GM12878 (cell line): ENCODE measurements at regions not wholly inside any gene's neighbourhood (a gene's known extent, or its start where the extent isn't known, plus 50 kb on each side); places are given as distances from the start of the nearest gene placed in this dataset.

Experiments used
- ATAC-seq: fragments of 200-7000 bp; cut with Tn5 transposase; 3 replicates; pipeline ENCODE4 v1.9.1; 2020; ENCODE audit warnings: mild to moderate bottlenecking, moderate library complexity
- BruUV-seq: library from RNA; stranded (reverse); fragments of 400-500 nt; replicated peaks from 2 replicates; lab custom pipeline; 2021; lab: Mats Ljungman, UMichigan
- CTCF ChIA-PET: fragments of 300-600 bp; sonication (Branson Sonifier 250); formaldehyde crosslinking; extraction: SDS; loops from one replicate; lab custom pipeline; 2021; ENCODE audit warnings: inconsistent platforms; lab: Yijun Ruan, JAX
- POLR2A ChIA-PET: fragments of 350-600 bp; formaldehyde crosslinking; extraction: SDS; loops from one replicate; lab custom pipeline; 2021; ENCODE audit warnings: inconsistent platforms; lab: Charles Lee
- RAD21 ChIA-PET: fragments of 300-600 bp; sonication (Branson Sonifier 250); formaldehyde crosslinking; loops from one replicate; lab custom pipeline; 2023; ENCODE audit warnings: antibody characterized with exemption; ENCODE audit not compliant: unreplicated experiment; lab: Charles Lee
- SMC1A ChIA-PET: fragments of 300-600 bp; sonication (Branson Sonifier 250); formaldehyde crosslinking; loops from one replicate; lab custom pipeline; 2023; ENCODE audit not compliant: unreplicated experiment, uncharacterized antibody; lab: Charles Lee
- DNase-seq: peaks from one replicate; pipeline ENCODE4 v3.0.0-alpha.2; 2011; ENCODE audit warnings: low read depth, low spot score
- FAIRE-seq: peaks from 3 replicates; lab custom pipeline; 2011; peaks lifted over from hg19 to GRCh38; lab: Jason Lieb, UNC
- H2AFZ ChIP-seq: 2 replicates; pipeline ENCODE4 v1.6.0; 2011; ENCODE audit warnings: low read depth, low read length, control low read depth; ENCODE audit not compliant: control insufficient read depth
- H3K27ac ChIP-seq: 2 replicates; pipeline ENCODE4 v1.5.1; 2011; ENCODE audit warnings: control low read depth; ENCODE audit not compliant: control insufficient read depth, insufficient read depth
- H3K27me3 ChIP-seq, 2 experiments: replicated peaks in 1 of 2; 2 replicates each; pipeline versions ENCODE4 v1.6.0 to v1.6.1; 2011; ENCODE audit warnings: low read length in 1 of 2; ENCODE audit not compliant: control insufficient read depth in 2 of 2, insufficient read depth in 2 of 2
- H3K36me3 ChIP-seq, 2 experiments: 2 replicates each; pipeline ENCODE4 v1.5.1; 2011; ENCODE audit warnings: low read length in 1 of 2; ENCODE audit not compliant: control insufficient read depth in 2 of 2, insufficient read depth in 2 of 2
- H3K4me1 ChIP-seq: 2 replicates; pipeline ENCODE4 v1.6.1; 2011; ENCODE audit warnings: mild to moderate bottlenecking, low read length, moderate library complexity, mixed read lengths; ENCODE audit not compliant: control insufficient read depth, insufficient read depth
- H3K4me2 ChIP-seq: 2 replicates; pipeline ENCODE4 v1.6.0; 2011; ENCODE audit warnings: control low read depth; ENCODE audit not compliant: control insufficient read depth, insufficient read depth
- H3K4me3 ChIP-seq: fragments of 200-600 bp; sonication (generic); 2 replicates; pipeline ENCODE4 v1.5.1; 2016
- H3K79me2 ChIP-seq: 2 replicates; pipeline ENCODE4 v1.6.0; 2011; ENCODE audit warnings: low read length; ENCODE audit not compliant: control insufficient read depth, insufficient read depth
- H3K9ac ChIP-seq: 2 replicates; pipeline ENCODE4 v1.8.0; 2011; ENCODE audit warnings: low read length, control low read depth, mixed read lengths; ENCODE audit not compliant: control insufficient read depth, insufficient read depth
- H3K9me3 ChIP-seq: replicated peaks from 3 replicates; pipeline ENCODE4 v1.5.1; 2011; ENCODE audit warnings: mild to moderate bottlenecking, low read length; ENCODE audit not compliant: control insufficient read depth, insufficient read depth
- H4K20me1 ChIP-seq: 2 replicates; pipeline ENCODE4 v1.6.0; 2011; ENCODE audit not compliant: control insufficient read depth, insufficient read depth
- ATF7 ChIP-seq: fragments of 450-650 bp; IDR thresholded peaks from 2 replicates; pipeline ENCODE4 v1.6.1; 2016; ENCODE audit warnings: low read depth, mild to moderate bottlenecking
- FOS ChIP-seq: IDR thresholded peaks from 3 replicates; pipeline ENCODE4 v1.6.1; 2011; ENCODE audit warnings: borderline replicate concordance; ENCODE audit not compliant: insufficient read length; ENCODE audit errors: extremely low read depth
- NFYB ChIP-seq: IDR thresholded peaks from 2 replicates; pipeline ENCODE4 v1.6.1; 2011; ENCODE audit warnings: low read depth, mild to moderate bottlenecking, low read length, improper control_type of control experiment, moderate library complexity; ENCODE audit not compliant: insufficient read depth
- NR2C2 ChIP-seq: IDR thresholded peaks from 2 replicates; pipeline ENCODE4 v1.6.1; 2011; ENCODE audit warnings: borderline replicate concordance, low read depth; ENCODE audit not compliant: control insufficient read depth, insufficient read length
- POU2F2 ChIP-seq: IDR thresholded peaks from 3 replicates; pipeline ENCODE4 v1.6.1; 2011; ENCODE audit warnings: low read depth, mild to moderate bottlenecking, low read length, borderline replicate concordance
- RCOR1 ChIP-seq: conservative IDR thresholded peaks from 2 replicates; pipeline ENCODE4 v1.6.1; 2012; ENCODE audit warnings: low read depth, low read length, improper control_type of control experiment
- RELA ChIP-seq: fragments of 450-650 bp; IDR thresholded peaks from 2 replicates; pipeline ENCODE4 v1.8.0; 2014; ENCODE audit warnings: borderline replicate concordance; ENCODE audit not compliant: partially characterized antibody
- RFX5 ChIP-seq: IDR thresholded peaks from 2 replicates; pipeline ENCODE4 v1.6.1; 2011; ENCODE audit warnings: low read depth, low read length, improper control_type of control experiment
- ZBED1 ChIP-seq: IDR thresholded peaks from 2 replicates; pipeline ENCODE4 v1.6.1; 2016; ENCODE audit warnings: borderline replicate concordance
- WGBS: methylation state at CpG from one replicate; pipeline ENCODE4 v1.1.6; 2016; ENCODE audit warnings: low lambda C conversion rate; ENCODE audit not compliant: insufficient replicate concordance, insufficient coverage; ENCODE audit errors: missing lambda C conversion rate; 5-methylcytosine and 5-hydroxymethylcytosine counted together
- in situ Hi-C: fragments of 300-500 bp; cut with MboI; formaldehyde crosslinking; loops from 9 replicates; pipeline ENCODE4 v1.14.3; 2018; ENCODE audit warnings: mixed read lengths
- intact Hi-C: fragments of 100-400 bp; cut with micrococcal nuclease; formaldehyde crosslinking; loops from one replicate; pipeline ENCODE4 v1.14.2; 2022; ENCODE audit not compliant: unreplicated experiment
- TF ChIP-seq, protein P1 (sequence below): IDR thresholded peaks from 2 replicates; pipeline ENCODE4 v1.6.1; 2011; ENCODE audit warnings: low read depth, low read length, improper control_type of control experiment, borderline replicate concordance
- TF ChIP-seq, protein P2 (sequence below): fragments of 450-650 bp; formaldehyde crosslinking; IDR thresholded peaks from 2 replicates; pipeline ENCODE4 v1.4.0; 2020; ENCODE audit warnings: mild to moderate bottlenecking, moderate library complexity
- TF ChIP-seq, protein P3 (sequence below): IDR thresholded peaks from 2 replicates; pipeline ENCODE4 v1.6.1; 2011; ENCODE audit warnings: borderline replicate concordance, low read depth, mild to moderate bottlenecking, moderate library complexity, mixed read lengths, low read length; ENCODE audit not compliant: insufficient read depth; ENCODE audit errors: extremely low read length

DNA sequence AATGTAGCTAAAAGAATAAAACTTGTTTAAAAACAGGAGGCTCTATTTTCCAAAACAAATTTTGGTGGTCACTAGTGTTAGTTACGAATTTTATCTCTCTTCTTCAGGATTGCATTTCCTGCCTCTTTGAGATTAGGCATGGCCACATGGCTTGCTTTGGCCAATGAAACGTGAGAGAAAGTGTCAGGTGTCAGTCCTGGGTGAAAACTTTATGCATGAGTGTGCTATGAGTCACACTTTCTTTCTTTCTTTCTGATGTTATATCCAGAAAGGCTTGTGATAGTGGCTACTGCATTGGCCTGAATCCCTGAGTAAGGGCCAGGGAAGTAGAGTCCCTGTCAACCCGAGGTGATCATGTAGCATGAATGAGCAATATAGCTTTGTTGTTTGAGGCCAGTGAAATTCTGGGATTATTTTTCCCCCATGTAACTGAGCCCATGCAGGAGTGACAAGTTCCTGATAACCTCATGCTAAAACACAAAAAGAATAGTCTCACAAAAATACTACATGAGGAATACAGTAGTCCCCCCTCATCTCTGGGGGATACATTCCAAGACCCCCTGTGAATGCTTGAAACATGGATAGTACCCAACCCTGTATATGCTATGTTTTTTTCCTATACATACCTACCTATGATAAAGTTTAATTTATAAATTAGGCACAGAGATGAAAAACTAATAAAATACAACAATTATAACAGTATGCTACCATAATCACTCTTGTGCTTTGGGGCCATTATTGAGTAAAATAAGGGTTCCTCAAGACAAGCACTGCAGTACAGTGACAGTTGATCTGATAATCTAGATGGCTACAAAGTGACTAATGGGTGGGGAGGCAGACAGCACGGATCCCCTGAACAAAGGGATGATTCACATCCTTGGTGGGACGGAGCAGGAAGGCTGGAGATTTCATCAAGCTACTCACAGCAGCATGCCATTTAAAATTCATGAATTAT is 109.5 kb downstream of the CDC42EP3 start:
- peaks cover 46% of the 10 kb centered on the region for H3K4me1 ChIP-seq
- H3K27me3 ChIP-seq: no peaks in the 10 kb centered on the region
- CTCF ChIA-PET: interaction anchor here (1.3 to 4.6 kb wide), 8 partner anchors 7 to 315 kb away, joined by 3 to 24 read pairs (median 6); no protein-coding TSS in a partner anchor
- RAD21 ChIA-PET: interaction anchor here (0.7 to 5.9 kb wide), 7 partner anchors 7 to 79 kb away, joined by 3 to 85 read pairs (median 3); no protein-coding TSS in a partner anchor
- DNase-seq (no peak), ATAC-seq (peak; percentile 86), FAIRE-seq (peak; percentile 54)
- no peaks in the 10 kb centered on the region for H3K36me3 ChIP-seq
- POLR2A ChIA-PET: interaction anchor here (1.0 to 9.1 kb wide), 4 partner anchors 8 to 92 kb away, joined by 3 to 74 read pairs (median 6); no protein-coding TSS in a partner anchor
- SMC1A ChIA-PET: interaction anchor here (0.8 to 14.3 kb wide), 12 partner anchors 7 to 314 kb away, joined by 3 to 246 read pairs (median 6); no protein-coding TSS in a partner anchor
- WGBS: 38% methylated on average over 5 of the region's 5 CpGs
- H3K4me2 ChIP-seq: peak overlapping the region; percentile 47; the same call in 1 of the 2 replicates
- in situ Hi-C loops (no loop called here), intact Hi-C loops (no loop called here)
- H3K9ac ChIP-seq: no peak overlapping the region
- H3K27ac ChIP-seq: peak overlapping the region; percentile 42; the same call in 1 of the 2 replicates
- BruUV-seq: no TSS peak
- no peak overlapping the region for H3K4me3 ChIP-seq
- H3K79me2 ChIP-seq: no peaks in the 10 kb centered on the region; the same call in none of the 2 replicates
- peaks cover 14% of the 10 kb centered on the region for H3K9me3 ChIP-seq
- no peaks in the 10 kb centered on the region for H4K20me1 ChIP-seq
- peak overlapping the region; percentile 52 for H2AFZ ChIP-seq
- TF ChIP-seq, protein P1, sequence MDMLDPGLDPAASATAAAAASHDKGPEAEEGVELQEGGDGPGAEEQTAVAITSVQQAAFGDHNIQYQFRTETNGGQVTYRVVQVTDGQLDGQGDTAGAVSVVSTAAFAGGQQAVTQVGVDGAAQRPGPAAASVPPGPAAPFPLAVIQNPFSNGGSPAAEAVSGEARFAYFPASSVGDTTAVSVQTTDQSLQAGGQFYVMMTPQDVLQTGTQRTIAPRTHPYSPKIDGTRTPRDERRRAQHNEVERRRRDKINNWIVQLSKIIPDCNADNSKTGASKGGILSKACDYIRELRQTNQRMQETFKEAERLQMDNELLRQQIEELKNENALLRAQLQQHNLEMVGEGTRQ: peak; percentile 91
- TF ChIP-seq NFYB: peak; percentile 91
- TF ChIP-seq, protein P2, sequence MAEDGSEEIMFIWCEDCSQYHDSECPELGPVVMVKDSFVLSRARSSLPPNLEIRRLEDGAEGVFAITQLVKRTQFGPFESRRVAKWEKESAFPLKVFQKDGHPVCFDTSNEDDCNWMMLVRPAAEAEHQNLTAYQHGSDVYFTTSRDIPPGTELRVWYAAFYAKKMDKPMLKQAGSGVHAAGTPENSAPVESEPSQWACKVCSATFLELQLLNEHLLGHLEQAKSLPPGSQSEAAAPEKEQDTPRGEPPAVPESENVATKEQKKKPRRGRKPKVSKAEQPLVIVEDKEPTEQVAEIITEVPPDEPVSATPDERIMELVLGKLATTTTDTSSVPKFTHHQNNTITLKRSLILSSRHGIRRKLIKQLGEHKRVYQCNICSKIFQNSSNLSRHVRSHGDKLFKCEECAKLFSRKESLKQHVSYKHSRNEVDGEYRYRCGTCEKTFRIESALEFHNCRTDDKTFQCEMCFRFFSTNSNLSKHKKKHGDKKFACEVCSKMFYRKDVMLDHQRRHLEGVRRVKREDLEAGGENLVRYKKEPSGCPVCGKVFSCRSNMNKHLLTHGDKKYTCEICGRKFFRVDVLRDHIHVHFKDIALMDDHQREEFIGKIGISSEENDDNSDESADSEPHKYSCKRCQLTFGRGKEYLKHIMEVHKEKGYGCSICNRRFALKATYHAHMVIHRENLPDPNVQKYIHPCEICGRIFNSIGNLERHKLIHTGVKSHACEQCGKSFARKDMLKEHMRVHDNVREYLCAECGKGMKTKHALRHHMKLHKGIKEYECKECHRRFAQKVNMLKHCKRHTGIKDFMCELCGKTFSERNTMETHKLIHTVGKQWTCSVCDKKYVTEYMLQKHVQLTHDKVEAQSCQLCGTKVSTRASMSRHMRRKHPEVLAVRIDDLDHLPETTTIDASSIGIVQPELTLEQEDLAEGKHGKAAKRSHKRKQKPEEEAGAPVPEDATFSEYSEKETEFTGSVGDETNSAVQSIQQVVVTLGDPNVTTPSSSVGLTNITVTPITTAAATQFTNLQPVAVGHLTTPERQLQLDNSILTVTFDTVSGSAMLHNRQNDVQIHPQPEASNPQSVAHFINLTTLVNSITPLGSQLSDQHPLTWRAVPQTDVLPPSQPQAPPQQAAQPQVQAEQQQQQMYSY (CRISPR knock-in tag): no peak
- TF ChIP-seq ZBED1: no peak
- peak; percentile 78; the same call in 1 of the 3 replicates for TF ChIP-seq POU2F2
- peak; percentile 36; the same call in 1 of the 2 replicates for TF ChIP-seq ATF7
- TF ChIP-seq FOS: peak; percentile 28
- TF ChIP-seq NR2C2: no peak
- no peak for TF ChIP-seq RCOR1
- no peak for TF ChIP-seq RFX5
- no peak for TF ChIP-seq RELA
- TF ChIP-seq, protein P3, sequence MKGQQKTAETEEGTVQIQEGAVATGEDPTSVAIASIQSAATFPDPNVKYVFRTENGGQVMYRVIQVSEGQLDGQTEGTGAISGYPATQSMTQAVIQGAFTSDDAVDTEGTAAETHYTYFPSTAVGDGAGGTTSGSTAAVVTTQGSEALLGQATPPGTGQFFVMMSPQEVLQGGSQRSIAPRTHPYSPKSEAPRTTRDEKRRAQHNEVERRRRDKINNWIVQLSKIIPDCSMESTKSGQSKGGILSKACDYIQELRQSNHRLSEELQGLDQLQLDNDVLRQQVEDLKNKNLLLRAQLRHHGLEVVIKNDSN: peak; percentile 84
